Ovary (tissue), 3 donors: ENCODE measurements at regions not wholly inside any gene's neighbourhood (a gene's known extent, or its start where the extent isn't known, plus 50 kb on each side); places are given as distances from the start of the nearest gene placed in this dataset.

Experiments used
- EP300 ChIP-seq: sonication (generic); formaldehyde crosslinking; IDR thresholded peaks from one replicate; pipeline ENCODE4 v1.6.1; 2017; ENCODE audit warnings: antibody characterized with exemption
- POLR2A ChIP-seq: fragments of 450-650 bp; IDR thresholded peaks from one replicate; pipeline ENCODE4 v1.6.1; 2017; ENCODE audit warnings: antibody characterized with exemption, mild to moderate bottlenecking, moderate library complexity
- TF ChIP-seq, protein P1 (sequence below), 3 donors: fragments of 450-650 bp in 2 of 3; fragments of 200-600 bp in 1 of 3; IDR thresholded peaks; one replicate each; pipeline versions ENCODE4 v1.5.1 to v1.8.0; 2016 to 2022; ENCODE audit warnings: antibody characterized with exemption in 3 of 3, mild to moderate bottlenecking in 1 of 3
- donor health status: DM: no; HTN: no; CAD: no.

DNA sequence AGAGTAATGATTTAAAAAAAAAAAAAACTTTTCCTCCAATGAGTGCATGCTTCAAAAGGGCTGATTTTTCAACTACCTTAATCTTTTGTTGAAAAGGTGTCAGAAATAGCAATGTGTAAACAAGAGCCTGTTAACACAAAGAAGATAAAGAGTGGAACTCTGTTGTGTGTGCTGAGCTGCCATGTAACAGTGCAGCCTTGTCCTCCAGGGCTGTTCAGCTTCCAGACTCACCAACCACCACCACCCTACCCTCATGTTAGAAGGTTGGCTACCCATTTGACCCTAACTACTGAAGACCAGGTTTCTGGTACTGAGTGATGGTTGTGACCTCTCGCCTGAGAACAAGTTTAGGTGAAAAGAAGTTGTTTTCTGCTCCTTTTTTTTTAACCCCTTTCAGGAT, 222.8 kb upstream of the TEX13C start:
- no peak for TF ChIP-seq POLR2A
- TF ChIP-seq, protein P1, sequence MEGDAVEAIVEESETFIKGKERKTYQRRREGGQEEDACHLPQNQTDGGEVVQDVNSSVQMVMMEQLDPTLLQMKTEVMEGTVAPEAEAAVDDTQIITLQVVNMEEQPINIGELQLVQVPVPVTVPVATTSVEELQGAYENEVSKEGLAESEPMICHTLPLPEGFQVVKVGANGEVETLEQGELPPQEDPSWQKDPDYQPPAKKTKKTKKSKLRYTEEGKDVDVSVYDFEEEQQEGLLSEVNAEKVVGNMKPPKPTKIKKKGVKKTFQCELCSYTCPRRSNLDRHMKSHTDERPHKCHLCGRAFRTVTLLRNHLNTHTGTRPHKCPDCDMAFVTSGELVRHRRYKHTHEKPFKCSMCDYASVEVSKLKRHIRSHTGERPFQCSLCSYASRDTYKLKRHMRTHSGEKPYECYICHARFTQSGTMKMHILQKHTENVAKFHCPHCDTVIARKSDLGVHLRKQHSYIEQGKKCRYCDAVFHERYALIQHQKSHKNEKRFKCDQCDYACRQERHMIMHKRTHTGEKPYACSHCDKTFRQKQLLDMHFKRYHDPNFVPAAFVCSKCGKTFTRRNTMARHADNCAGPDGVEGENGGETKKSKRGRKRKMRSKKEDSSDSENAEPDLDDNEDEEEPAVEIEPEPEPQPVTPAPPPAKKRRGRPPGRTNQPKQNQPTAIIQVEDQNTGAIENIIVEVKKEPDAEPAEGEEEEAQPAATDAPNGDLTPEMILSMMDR (IDR thresholded peaks at IDR 0.05) = no peak
- TF ChIP-seq EP300 = no peak
